LNCaP clone FGC (cell line): ENCODE measurements at regions not wholly inside any gene's neighbourhood (a gene's known extent, or its start where the extent isn't known, plus 50 kb on each side); places are given as distances from the start of the nearest gene placed in this dataset.

Experiments used
- DNase-seq: peaks from one replicate; pipeline ENCODE4 v3.0.0-alpha.2; 2011; ENCODE audit warnings: low read depth
- H3K4me3 ChIP-seq: 2 replicates; pipeline ENCODE4 v1.5.1; 2011; ENCODE audit warnings: mild to moderate bottlenecking, low read depth, low read length, control low read depth
- CTCF ChIP-seq: IDR thresholded peaks from 2 replicates; pipeline ENCODE4 v1.5.1; 2012; ENCODE audit warnings: mild to moderate bottlenecking; ENCODE audit not compliant: control insufficient read depth, insufficient read depth; ENCODE audit errors: extremely low read depth

- DNase-seq, result peak; percentile 98
- TF ChIP-seq CTCF, result no peak
- peak overlapping the region; percentile 7 for H3K4me3 ChIP-seq
Observed at GRCh38 chr7:20959281-20959680, 172.6 kb upstream of the SP8 start.

- DNase-seq, result no peak
- H3K4me3 ChIP-seq, result no peak overlapping the region
- no peak for TF ChIP-seq CTCF
Observed at GRCh38 chr7:20963556-20964280, 177.0 kb upstream of the SP8 start.

- no peak for TF ChIP-seq CTCF
- no peak overlapping the region for H3K4me3 ChIP-seq
- DNase-seq, result no peak
Observed at GRCh38 chr7:20964281-20964918, 177.7 kb upstream of the SP8 start.

GRCh38 chr7:20971219-20971618 is 184.5 kb upstream of the SP8 start:
- no peak for DNase-seq
- no peak for TF ChIP-seq CTCF
- H3K4me3 ChIP-seq, result no peak overlapping the region

- H3K4me3 ChIP-seq, result no peak overlapping the region
- DNase-seq, result no peak
- TF ChIP-seq CTCF, result no peak
Observed at GRCh38 chr7:20980232-20980631, 193.5 kb upstream of the SP8 start.

GRCh38 chr7:20980668-20981264 is 194.1 kb upstream of the SP8 start:
- no peak for TF ChIP-seq CTCF
- no peak for DNase-seq
- no peak overlapping the region for H3K4me3 ChIP-seq

GRCh38 chr7:20988340-20988739 is 201.7 kb upstream of the SP8 start:
- TF ChIP-seq CTCF, result no peak
- no peak overlapping the region for H3K4me3 ChIP-seq
- no peak for DNase-seq
